Osteocyte (in vitro differentiated cells): ENCODE measurements at regions not wholly inside any gene's neighbourhood (a gene's known extent, or its start where the extent isn't known, plus 50 kb on each side); places are given as distances from the start of the nearest gene placed in this dataset.

Source experiments
- DNase-seq: peaks from one replicate; pipeline ENCODE4 v3.0.0; 2021; ENCODE audit warnings: mixed read lengths; ENCODE audit not compliant: unreplicated experiment; ENCODE audit errors: extremely low spot score
- H3K27ac Mint-ChIP-seq: one replicate; pipeline ENCODE4 v1.8.0; 2021; ENCODE audit warnings: mild to moderate bottlenecking, mixed read lengths; ENCODE audit not compliant: unreplicated experiment
- H3K27me3 Mint-ChIP-seq: one replicate; pipeline ENCODE4 v1.8.0; 2021; ENCODE audit warnings: mixed read lengths; ENCODE audit not compliant: unreplicated experiment
- H3K36me3 Mint-ChIP-seq: one replicate; pipeline ENCODE4 v1.8.0; 2021; ENCODE audit warnings: mixed read lengths; ENCODE audit not compliant: unreplicated experiment
- H3K4me1 Mint-ChIP-seq: one replicate; pipeline ENCODE4 v1.8.0; 2021; ENCODE audit warnings: mixed read lengths; ENCODE audit not compliant: unreplicated experiment
- H3K4me3 Mint-ChIP-seq: one replicate; pipeline ENCODE4 v1.8.0; 2021; ENCODE audit warnings: mild to moderate bottlenecking, moderate library complexity, mixed read lengths; ENCODE audit not compliant: unreplicated experiment
- H3K9me3 Mint-ChIP-seq: one replicate; pipeline ENCODE4 v1.8.0; 2021; ENCODE audit warnings: mixed read lengths; ENCODE audit not compliant: unreplicated experiment
- CTCF ChIP-seq: fragments of 200-600 bp; sonication (generic); IDR thresholded peaks from 2 replicates; pipeline ENCODE4 v1.5.0; 2021; ENCODE audit warnings: antibody characterized with exemption, mild to moderate bottlenecking, moderate library complexity

GRCh38 chr18:50465211-50466153 is 90.6 kb downstream of the SKA1 start:
- TF ChIP-seq CTCF, result no peak
- Mint-ChIP-seq H3K4me1 (no peaks in the 10 kb centered on the region), H3K36me3 (no peaks in the 10 kb centered on the region), H3K9me3 (peaks cover 13% of the 10 kb centered on the region), H3K27me3 (no peaks in the 10 kb centered on the region), H3K27ac (no peak overlapping the region), H3K4me3 (no peak overlapping the region)
- DNase-seq, result no peak

- no peak for DNase-seq
- H3K4me3 Mint-ChIP-seq, result no peak overlapping the region
- TF ChIP-seq CTCF, result no peak
- H3K4me1 Mint-ChIP-seq, result no peaks in the 10 kb centered on the region
- H3K27me3 Mint-ChIP-seq, result no peaks in the 10 kb centered on the region
- no peaks in the 10 kb centered on the region for H3K36me3 Mint-ChIP-seq
- H3K9me3 Mint-ChIP-seq, result peaks cover 13% of the 10 kb centered on the region
- no peak overlapping the region for H3K27ac Mint-ChIP-seq
Observed at GRCh38 chr18:50466634-50467033, 91.8 kb downstream of the SKA1 start.

- Mint-ChIP-seq H3K27ac (no peak overlapping the region), H3K36me3 (no peaks in the 10 kb centered on the region), H3K4me3 (no peak overlapping the region), H3K9me3 (peaks cover 13% of the 10 kb centered on the region), H3K27me3 (peaks cover 4% of the 10 kb centered on the region), H3K4me1 (no peaks in the 10 kb centered on the region)
- TF ChIP-seq CTCF, result no peak
- no peak for DNase-seq
Observed at GRCh38 chr18:50468807-50469206, 91.1 kb upstream of the MAPK4 start.

GRCh38 chr18:50469380-50469781 is 90.5 kb upstream of the MAPK4 start:
- Mint-ChIP-seq H3K36me3 (no peaks in the 10 kb centered on the region), H3K4me3 (no peak overlapping the region), H3K4me1 (no peaks in the 10 kb centered on the region), H3K9me3 (peaks cover 13% of the 10 kb centered on the region), H3K27ac (no peak overlapping the region), H3K27me3 (peaks cover 5% of the 10 kb centered on the region)
- no peak for DNase-seq
- no peak for TF ChIP-seq CTCF

- H3K27ac Mint-ChIP-seq, result no peak overlapping the region
- TF ChIP-seq CTCF, result no peak
- H3K27me3 Mint-ChIP-seq, result peaks cover 6% of the 10 kb centered on the region
- H3K4me1 Mint-ChIP-seq, result no peaks in the 10 kb centered on the region
- peaks cover 11% of the 10 kb centered on the region for H3K9me3 Mint-ChIP-seq
- no peak for DNase-seq
- H3K4me3 Mint-ChIP-seq, result no peak overlapping the region
- no peaks in the 10 kb centered on the region for H3K36me3 Mint-ChIP-seq
Observed at GRCh38 chr18:50472941-50473340, 86.9 kb upstream of the MAPK4 start.
